ENCODE measurements at regions not wholly inside any gene's neighbourhood (a gene's known extent, or its start where the extent isn't known, plus 50 kb on each side); places are given as distances from the start of the nearest gene placed in this dataset.

DNA sequence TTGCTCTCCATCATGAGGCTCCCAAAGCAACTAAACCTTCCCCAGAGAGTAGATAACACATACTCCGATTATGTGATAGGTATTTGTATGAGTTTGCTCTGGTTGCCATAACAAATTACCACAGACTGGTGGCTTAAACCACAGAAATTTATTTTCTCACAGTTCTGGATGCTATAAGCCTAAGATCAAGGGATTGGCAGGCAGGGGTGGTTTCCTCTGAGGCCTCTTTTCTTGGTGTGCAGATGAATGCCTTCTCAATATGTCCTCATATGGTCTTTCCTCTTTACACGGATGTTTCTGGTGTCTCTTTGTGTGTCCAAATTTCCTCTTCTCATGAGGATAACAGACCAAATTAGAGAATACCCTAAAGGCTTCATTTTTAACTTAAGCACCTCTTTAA, 285.8 kb upstream of the GRIP1 start:
- TF ChIP-seq, protein P1, sequence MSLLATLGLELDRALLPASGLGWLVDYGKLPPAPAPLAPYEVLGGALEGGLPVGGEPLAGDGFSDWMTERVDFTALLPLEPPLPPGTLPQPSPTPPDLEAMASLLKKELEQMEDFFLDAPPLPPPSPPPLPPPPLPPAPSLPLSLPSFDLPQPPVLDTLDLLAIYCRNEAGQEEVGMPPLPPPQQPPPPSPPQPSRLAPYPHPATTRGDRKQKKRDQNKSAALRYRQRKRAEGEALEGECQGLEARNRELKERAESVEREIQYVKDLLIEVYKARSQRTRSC (CRISPR knock-in tag; IDR thresholded peaks at IDR 0.05; ENCODE audit: low read depth) = no peak
- no peak for TF ChIP-seq SUZ12 (IDR thresholded peaks at IDR 0.05; ENCODE audit: low read depth, low read length)
- TF ChIP-seq ZBTB1 (CRISPR knock-in tag; IDR thresholded peaks at IDR 0.05; ENCODE audit: borderline replicate concordance) = no peak
- TF ChIP-seq BHLHE40 (IDR thresholded peaks at IDR 0.05; ENCODE audit: low read length) = no peak
- TF ChIP-seq, protein P2, sequence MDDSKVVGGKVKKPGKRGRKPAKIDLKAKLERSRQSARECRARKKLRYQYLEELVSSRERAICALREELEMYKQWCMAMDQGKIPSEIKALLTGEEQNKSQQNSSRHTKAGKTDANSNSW (CRISPR knock-in tag; IDR thresholded peaks at IDR 0.05; ENCODE audit: borderline replicate concordance) = no peak
- no peak for TF ChIP-seq CHD2 (IDR thresholded peaks at IDR 0.05; ENCODE audit: low read depth, low read length)
- TF ChIP-seq SRF (IDR thresholded peaks at IDR 0.05; ENCODE audit: low read depth, low read length) = no peak

All from HepG2 (cell line).